Stimulated activated CD4-positive, alpha-beta T cell treated with anti-CD3 and anti-CD28 coated beads, Interleukin-12 subunit alpha, Interleukin-12 subunit beta, amount 100 ng/mL, for 48 hours (primary cell): ENCODE measurements at regions not wholly inside any gene's neighbourhood (a gene's known extent, or its start where the extent isn't known, plus 50 kb on each side); places are given as distances from the start of the nearest gene placed in this dataset.
"Not testable (repeated sequence)": the region's sequence is repeated elsewhere in the genome, so short reads cannot be mapped to it uniquely, and the experiment has no call there.

Experiments used
- DNase-seq, 3 donors: peaks; one replicate each; pipeline ENCODE4 v3.0.0-alpha.2; 2020; ENCODE audit warnings: low read depth in 2 of 3, low spot score in 1 of 3

DNA sequence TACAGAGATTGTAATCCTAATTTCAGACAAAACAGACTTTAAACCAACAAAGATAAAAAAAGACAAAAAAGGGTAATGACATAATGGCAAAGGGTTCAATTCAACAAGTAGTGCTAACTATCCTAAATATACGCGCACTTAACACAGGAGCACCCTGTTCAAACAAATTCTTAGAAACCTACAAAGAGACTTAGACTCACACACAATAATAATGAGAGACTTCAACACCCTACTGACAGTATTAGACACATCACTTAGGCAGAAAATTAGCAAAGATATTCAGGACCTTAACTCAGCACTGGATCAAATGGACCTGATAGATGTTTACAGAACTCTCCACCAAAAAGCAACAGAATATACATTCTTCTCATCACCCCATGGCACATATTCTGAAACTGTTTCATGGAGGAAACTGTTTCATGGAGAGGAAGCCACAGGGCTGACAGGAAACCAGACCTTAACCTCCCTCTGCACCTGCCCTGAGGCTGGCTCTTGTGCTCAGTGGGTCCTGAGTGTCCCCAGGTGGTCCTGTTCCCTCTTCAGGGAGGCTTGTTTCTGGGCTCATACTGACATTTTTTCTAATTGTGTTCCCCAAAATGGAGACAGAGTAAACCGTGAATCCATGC, 54.7 kb downstream of the OR4M2 start:
- not testable (repeated sequence) for DNase-seq

DNA sequence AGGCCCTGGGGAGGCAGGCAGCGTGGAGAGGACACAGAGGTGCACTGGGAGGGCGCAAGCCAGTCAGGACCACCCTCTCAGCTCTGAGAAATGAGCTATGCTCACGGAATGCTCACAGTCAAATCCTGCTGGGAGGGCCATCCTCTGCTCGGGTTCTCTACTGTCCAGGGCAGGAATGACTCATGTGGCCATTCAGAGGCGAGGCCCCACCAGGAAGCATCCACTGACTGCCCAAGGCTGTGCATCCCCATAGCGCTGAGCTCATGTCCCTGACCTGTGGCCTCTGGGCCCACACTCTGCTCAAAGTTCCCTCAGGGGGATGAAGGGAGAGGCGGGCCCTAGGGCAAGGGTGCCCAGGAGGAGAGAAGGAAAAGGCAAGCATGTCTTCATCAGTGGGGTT, 57.2 kb downstream of the OR4M2 start:
- not testable (repeated sequence) for DNase-seq

DNA sequence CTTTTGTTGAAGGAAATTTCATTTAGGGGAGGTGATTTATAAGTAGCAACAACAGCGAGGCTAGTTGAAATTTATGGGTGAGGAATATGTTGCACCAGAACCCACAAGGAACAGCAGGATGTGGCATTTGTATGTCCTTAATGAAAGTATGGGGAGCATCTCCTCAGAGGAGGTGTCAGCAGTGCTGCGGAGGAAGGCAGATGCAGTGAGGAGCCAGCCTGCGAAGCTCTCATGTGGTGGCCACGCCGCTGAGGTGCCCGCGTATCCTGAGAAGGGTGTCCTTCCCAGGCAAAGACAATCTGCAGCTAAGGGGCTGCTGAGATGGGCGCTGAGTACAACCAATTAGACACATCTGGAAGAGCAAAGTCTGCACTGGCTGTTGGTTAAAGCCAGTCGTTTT, 60.8 kb downstream of the OR4M2 start:
- DNase-seq = not testable (repeated sequence)

DNA sequence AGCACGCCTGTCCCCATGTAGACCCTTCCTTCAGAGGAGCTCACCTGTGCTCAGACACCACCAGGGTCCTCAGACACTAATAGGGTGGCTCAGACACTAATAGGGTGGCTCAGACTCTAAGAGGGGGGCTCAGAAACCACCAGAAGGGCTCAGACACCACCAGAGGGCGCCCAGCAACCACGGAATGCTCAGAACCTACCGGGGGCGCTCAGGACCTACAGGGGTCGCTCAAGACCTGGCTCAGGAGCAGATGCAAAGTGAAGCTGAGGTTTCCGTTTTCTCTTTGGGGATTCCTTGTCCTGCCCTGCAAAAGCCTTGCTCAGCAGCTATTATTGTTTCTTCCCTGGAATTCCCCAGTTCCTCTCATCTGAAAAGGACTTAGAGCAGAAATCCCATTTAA, 67.8 kb downstream of the OR4M2 start:
- not testable (repeated sequence) for DNase-seq

- DNase-seq = not testable (repeated sequence)
Measured at GRCh38 chr15:22158243-22158642, 77.9 kb downstream of the OR4M2 start.

DNA sequence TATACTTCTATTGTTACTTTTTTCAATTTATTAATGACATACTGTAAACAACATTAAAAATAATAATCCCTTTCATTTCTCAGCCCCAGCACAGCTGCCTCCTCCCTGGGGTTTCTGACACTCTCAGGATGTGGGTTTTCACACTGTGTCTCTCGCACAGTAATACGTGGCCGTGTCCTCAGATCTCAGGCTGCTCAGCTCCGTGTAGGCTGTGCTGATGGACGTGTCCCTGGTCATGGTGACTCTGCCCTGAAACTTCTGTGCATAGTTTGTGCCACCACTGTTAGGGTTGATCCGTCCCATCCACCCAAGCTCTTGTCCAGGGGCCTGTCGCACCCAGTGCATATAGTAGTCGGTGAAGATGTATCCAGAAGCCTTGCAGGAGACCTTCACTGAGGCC, 80.0 kb downstream of the OR4M2 start:
- not testable (repeated sequence) for DNase-seq

- not testable (repeated sequence) for DNase-seq
Measured at GRCh38 chr15:22160741-22161140, 80.4 kb downstream of the OR4M2 start.

- DNase-seq = not testable (repeated sequence)
Measured at GRCh38 chr15:22161398-22161797, 81.1 kb downstream of the OR4M2 start.

- not testable (repeated sequence) for DNase-seq
Measured at GRCh38 chr15:22163715-22164114, 83.4 kb downstream of the OR4M2 start.

DNA sequence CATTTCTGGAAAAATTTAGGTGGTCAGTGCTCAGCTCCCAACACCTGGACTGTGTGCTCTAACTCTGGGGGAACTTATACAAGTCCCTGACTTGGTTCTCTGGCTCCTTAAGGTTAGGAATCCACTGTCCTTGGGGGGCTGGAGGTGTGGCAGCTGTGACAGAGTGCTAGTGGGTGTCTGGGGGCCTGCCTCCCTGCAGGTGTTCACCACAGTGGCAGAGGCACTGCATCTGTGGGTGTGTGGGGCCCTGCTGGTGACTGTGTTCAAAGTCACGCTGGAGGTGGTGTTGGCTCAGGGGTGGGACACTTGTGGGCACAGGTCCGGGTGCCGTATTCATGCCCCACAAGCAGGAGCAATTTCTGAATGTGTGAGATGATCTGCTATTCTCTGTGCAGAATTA, 87.2 kb downstream of the OR4M2 start:
- not testable (repeated sequence) for DNase-seq

DNA sequence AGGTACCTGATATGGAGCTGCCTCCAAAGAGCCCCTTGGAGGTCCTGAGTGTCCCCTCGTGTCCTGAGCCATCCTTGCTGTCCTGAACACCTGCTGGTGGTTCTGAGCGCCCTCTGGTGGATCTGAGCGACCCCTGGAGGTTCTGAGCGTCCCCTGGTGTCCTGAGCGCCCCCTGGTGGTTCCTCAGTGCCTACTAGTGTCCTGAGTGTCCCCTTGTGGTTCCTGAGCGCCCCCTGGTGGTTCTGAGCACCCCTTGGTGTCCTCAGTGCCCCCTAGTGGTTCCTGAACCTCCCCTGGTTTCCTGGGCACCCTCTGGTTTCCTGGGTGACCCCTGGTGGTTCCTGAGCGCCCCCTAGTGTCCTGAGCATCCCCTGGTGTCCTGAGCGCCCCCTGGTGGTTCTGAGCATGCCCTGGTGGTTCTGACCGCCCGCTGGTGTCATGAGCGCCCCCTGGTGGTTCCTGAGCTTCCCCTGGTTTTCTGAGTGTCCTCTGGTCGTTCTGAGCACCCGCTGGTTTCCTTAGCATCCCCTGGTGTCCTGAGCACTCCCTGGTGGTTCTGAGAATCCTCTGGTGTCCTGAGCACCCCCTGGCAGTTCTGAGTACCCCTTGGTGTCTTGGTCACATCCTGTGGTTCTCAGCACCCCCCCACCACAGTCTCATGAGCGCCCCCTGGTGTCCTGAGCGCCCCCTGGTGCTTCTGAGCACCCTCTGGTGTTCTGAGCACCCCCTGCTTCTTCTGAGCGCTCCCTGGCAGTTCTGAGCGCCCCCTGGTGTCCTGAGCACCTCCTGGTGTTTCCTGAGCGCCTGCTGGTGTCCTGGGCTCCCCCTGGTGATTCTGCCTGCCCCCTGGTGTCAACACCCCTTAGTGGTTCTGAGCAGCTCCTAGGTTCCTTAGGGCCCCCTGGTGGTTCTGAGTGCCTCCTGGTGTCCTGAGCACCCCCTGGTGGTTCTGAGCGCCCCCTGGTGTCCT, 93.0 kb downstream of the OR4M2 start:
- DNase-seq = not testable (repeated sequence)

- DNase-seq = not testable (repeated sequence)
Measured at GRCh38 chr15:22174088-22174487, 93.8 kb downstream of the OR4M2 start.

GRCh38 chr15:22177965-22178364, 97.6 kb downstream of the OR4M2 start:
- not testable (repeated sequence) for DNase-seq

GRCh38 chr15:22178438-22178837, 98.1 kb downstream of the OR4M2 start:
- not testable (repeated sequence) for DNase-seq

GRCh38 chr15:22179043-22179442, 98.7 kb downstream of the OR4M2 start:
- not testable (repeated sequence) for DNase-seq

DNA sequence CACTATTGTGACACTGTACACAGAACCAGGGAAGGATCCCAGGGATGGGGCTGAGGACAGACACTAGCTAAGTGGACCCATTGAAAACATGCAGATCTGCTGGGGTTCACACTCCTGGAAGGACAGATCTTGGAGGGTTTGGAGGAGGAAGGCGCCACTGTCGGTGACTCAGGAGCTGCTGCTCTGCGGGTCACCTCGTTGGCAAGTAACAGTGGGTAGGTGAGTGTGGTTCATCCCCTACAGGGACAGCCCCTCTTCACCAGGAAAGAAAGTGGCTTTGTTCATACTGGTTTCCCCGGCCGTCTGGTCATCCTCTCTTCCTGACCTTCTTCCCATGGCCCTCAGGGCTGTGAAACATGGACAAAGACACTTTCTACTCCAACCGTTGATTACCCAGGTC, 100.3 kb downstream of the OR4M2 start:
- not testable (repeated sequence) for DNase-seq

GRCh38 chr15:22184678-22185077, 104.4 kb downstream of the OR4M2 start:
- DNase-seq = not testable (repeated sequence)

DNA sequence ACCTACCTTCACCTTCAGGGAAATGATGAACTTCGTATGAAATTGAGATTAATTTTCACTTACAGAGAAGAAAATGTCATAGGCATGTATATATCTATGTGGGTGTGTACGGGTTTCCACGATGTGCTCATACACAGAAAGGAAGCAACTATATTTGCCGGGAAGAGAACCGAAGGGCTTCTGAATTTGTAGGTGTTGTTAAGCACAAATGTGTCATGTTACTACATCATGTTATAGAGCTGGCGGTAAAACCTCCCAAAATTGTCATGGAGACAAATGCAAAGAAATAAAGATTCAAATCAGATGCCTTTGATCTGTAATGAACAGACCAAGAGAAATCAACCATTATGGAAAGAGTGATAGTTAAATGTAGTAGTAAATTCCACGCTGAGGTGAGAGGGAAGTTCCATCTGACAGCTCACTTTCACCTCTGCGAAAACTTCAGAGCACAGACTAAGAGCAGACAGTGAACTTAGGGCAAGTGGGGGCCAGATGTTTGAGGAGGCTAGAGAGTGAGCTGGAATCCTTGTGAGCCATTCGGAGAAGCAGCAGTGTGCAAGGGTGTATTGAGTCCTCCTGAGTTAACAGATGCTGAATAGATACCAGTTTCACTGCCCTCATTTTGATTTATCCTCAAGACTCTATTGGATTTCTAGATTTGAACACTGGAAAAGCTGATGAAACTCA, 106.7 kb downstream of the OR4M2 start:
- DNase-seq = not testable (repeated sequence)

GRCh38 chr15:22191818-22192217, 111.5 kb downstream of the OR4M2 start:
- DNase-seq = not testable (repeated sequence)

GRCh38 chr15:22194739-22195617, 114.7 kb downstream of the OR4M2 start:
- not testable (repeated sequence) for DNase-seq
